Right ventricle myocardium superior (tissue), 1 donor: ENCODE measurements at regions not wholly inside any gene's neighbourhood (a gene's known extent, or its start where the extent isn't known, plus 50 kb on each side); places are given as distances from the start of the nearest gene placed in this dataset.
A peak's percentile ranks its signal among the peaks of the same experiment; 100 is the strongest.

ENCODE experiments used
- ATAC-seq: fragments of 200-7000 bp; cut with Tn5 transposase; one replicate; pipeline ENCODE4 v1.9.1; 2020; ENCODE audit warnings: mild to moderate bottlenecking; ENCODE audit not compliant: poor library complexity
- DNase-seq: peaks from one replicate; pipeline ENCODE4 v3.0.0-alpha.2; 2020
- intact Hi-C: fragments of 100-400 bp; cut with DNase I; formaldehyde crosslinking; loops from one replicate; pipeline ENCODE4 v1.11.2; 2022
- donor health status: DM: no; HTN: yes; CAD: no; lungs with severe emphysema.

GRCh38 chr3:18027161-18027939, 284.9 kb upstream of the TBC1D5 start:
- peak; percentile 77 for ATAC-seq
- DNase-seq, result peak; percentile 40
- intact Hi-C loops, result no loop called here

GRCh38 chr3:18024715-18025114, 282.3 kb upstream of the TBC1D5 start:
- DNase-seq, result no peak
- intact Hi-C loops, result no loop called here
- ATAC-seq, result no peak

GRCh38 chr3:18019161-18019495, 276.7 kb upstream of the TBC1D5 start:
- intact Hi-C loops, result no loop called here
- DNase-seq, result no peak

GRCh38 chr3:18018491-18019160, 276.2 kb upstream of the TBC1D5 start:
- DNase-seq (no peak), ATAC-seq (no peak)
- intact Hi-C loops, result no loop called here

More at GRCh38 chr3:18019161-18019495, 276.7 kb upstream of the TBC1D5 start:
- no peak for ATAC-seq

- ATAC-seq, result no peak
- no peak for DNase-seq
- intact Hi-C loops, result no loop called here
Observed at GRCh38 chr3:18016366-18016765, 273.9 kb upstream of the TBC1D5 start.

- intact Hi-C loops, result no loop called here
- no peak for ATAC-seq
Observed at GRCh38 chr3:18012933-18013332, 270.5 kb upstream of the TBC1D5 start.

GRCh38 chr3:18012436-18012835, 270.0 kb upstream of the TBC1D5 start:
- ATAC-seq, result no peak
- DNase-seq, result no peak

More at GRCh38 chr3:18012933-18013332, 270.5 kb upstream of the TBC1D5 start:
- DNase-seq, result no peak

GRCh38 chr3:18011387-18011786, 269.0 kb upstream of the TBC1D5 start:
- DNase-seq (no peak), ATAC-seq (no peak)
- intact Hi-C loops, result no loop called here

More at GRCh38 chr3:18012436-18012835, 270.0 kb upstream of the TBC1D5 start:
- intact Hi-C loops, result no loop called here

GRCh38 chr3:18010001-18010400, 267.6 kb upstream of the TBC1D5 start:
- intact Hi-C loops, result no loop called here
- DNase-seq (no peak), ATAC-seq (no peak)

- intact Hi-C loops, result no loop called here
- DNase-seq (peak; percentile 45), ATAC-seq (peak; percentile 79)
Observed at GRCh38 chr3:18008706-18009368, 266.4 kb upstream of the TBC1D5 start.

GRCh38 chr3:18007980-18008379, 265.5 kb upstream of the TBC1D5 start:
- ATAC-seq (peak; percentile 51), DNase-seq (no peak)
- intact Hi-C loops, result no loop called here

GRCh38 chr3:17995769-17996168, 253.3 kb upstream of the TBC1D5 start:
- intact Hi-C loops, result no loop called here
- DNase-seq, result no peak
- ATAC-seq, result no peak

- ATAC-seq (no peak), DNase-seq (no peak)
- intact Hi-C loops, result no loop called here
Observed at GRCh38 chr3:17994167-17994566, 251.7 kb upstream of the TBC1D5 start.

GRCh38 chr3:17990390-17990789, 248.0 kb upstream of the TBC1D5 start:
- DNase-seq (no peak), ATAC-seq (no peak)
- intact Hi-C loops, result no loop called here

- no peak for ATAC-seq
Observed at GRCh38 chr3:17986348-17986816, 244.0 kb upstream of the TBC1D5 start.

GRCh38 chr3:17985658-17986347, 243.4 kb upstream of the TBC1D5 start:
- intact Hi-C loops, result no loop called here
- no peak for ATAC-seq
- DNase-seq, result no peak

More at GRCh38 chr3:17986348-17986816, 244.0 kb upstream of the TBC1D5 start:
- DNase-seq, result no peak
- intact Hi-C loops, result no loop called here

GRCh38 chr3:17983106-17983505, 240.7 kb upstream of the TBC1D5 start:
- no peak for DNase-seq
- no peak for ATAC-seq
- intact Hi-C loops, result no loop called here

- intact Hi-C loops, result no loop called here
- ATAC-seq, result no peak
Observed at GRCh38 chr3:17982211-17982880, 239.9 kb upstream of the TBC1D5 start.

GRCh38 chr3:17980863-17981262, 238.4 kb upstream of the TBC1D5 start:
- ATAC-seq, result no peak
- intact Hi-C loops, result no loop called here
- DNase-seq, result no peak

More at GRCh38 chr3:17982211-17982880, 239.9 kb upstream of the TBC1D5 start:
- no peak for DNase-seq
